ENCODE measurements at regions not wholly inside any gene's neighbourhood (a gene's known extent, or its start where the extent isn't known, plus 50 kb on each side); places are given as distances from the start of the nearest gene placed in this dataset.

- TF ChIP-seq, protein P1, sequence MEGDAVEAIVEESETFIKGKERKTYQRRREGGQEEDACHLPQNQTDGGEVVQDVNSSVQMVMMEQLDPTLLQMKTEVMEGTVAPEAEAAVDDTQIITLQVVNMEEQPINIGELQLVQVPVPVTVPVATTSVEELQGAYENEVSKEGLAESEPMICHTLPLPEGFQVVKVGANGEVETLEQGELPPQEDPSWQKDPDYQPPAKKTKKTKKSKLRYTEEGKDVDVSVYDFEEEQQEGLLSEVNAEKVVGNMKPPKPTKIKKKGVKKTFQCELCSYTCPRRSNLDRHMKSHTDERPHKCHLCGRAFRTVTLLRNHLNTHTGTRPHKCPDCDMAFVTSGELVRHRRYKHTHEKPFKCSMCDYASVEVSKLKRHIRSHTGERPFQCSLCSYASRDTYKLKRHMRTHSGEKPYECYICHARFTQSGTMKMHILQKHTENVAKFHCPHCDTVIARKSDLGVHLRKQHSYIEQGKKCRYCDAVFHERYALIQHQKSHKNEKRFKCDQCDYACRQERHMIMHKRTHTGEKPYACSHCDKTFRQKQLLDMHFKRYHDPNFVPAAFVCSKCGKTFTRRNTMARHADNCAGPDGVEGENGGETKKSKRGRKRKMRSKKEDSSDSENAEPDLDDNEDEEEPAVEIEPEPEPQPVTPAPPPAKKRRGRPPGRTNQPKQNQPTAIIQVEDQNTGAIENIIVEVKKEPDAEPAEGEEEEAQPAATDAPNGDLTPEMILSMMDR (IDR thresholded peaks at IDR 0.05) = no peak
- TF ChIP-seq EP300 (IDR thresholded peaks at IDR 0.05) = no peak
Observed at GRCh38 chr5:175059687-175060211, 335.4 kb downstream of the MSX2 start.

Data from sigmoid colon (tissue), 4 donors.